ENCODE measurements at regions not wholly inside any gene's neighbourhood (a gene's known extent, or its start where the extent isn't known, plus 50 kb on each side); places are given as distances from the start of the nearest gene placed in this dataset.

- DNase-seq (ENCODE audit: low read depth in 2 of 2) = no peak
Observed at GRCh38 chrX:26376037-26376708, 160.2 kb downstream of the MAGEB5 start.

GRCh38 chrX:26375346-26375745 lies 159.4 kb downstream of the MAGEB5 start:
- DNase-seq (ENCODE audit: low read depth in 2 of 2) = no peak

GRCh38 chrX:26373829-26374228 lies 157.9 kb downstream of the MAGEB5 start:
- DNase-seq (ENCODE audit: low read depth in 2 of 2) = no peak

- no peak for DNase-seq (ENCODE audit: low read depth in 2 of 2)
Observed at GRCh38 chrX:26352891-26353430, 137.0 kb downstream of the MAGEB5 start.

- no peak for DNase-seq (ENCODE audit: low read depth in 2 of 2)
Observed at GRCh38 chrX:26347171-26347570, 131.2 kb downstream of the MAGEB5 start.

GRCh38 chrX:26334232-26334631 lies 118.3 kb downstream of the MAGEB5 start:
- DNase-seq (ENCODE audit: low read depth in 2 of 2) = no peak

GRCh38 chrX:26328608-26329319 lies 112.8 kb downstream of the MAGEB5 start:
- no peak for DNase-seq (ENCODE audit: low read depth in 2 of 2)

- DNase-seq (ENCODE audit: low read depth in 2 of 2) = no peak
Observed at GRCh38 chrX:26309262-26309661, 93.3 kb downstream of the MAGEB5 start.

GRCh38 chrX:26295425-26295824 lies 79.5 kb downstream of the MAGEB5 start:
- DNase-seq (ENCODE audit: low read depth in 2 of 2) = no peak

GRCh38 chrX:26286836-26287235 lies 70.9 kb downstream of the MAGEB5 start:
- DNase-seq (ENCODE audit: low read depth in 2 of 2) = no peak
